ENCODE measurements at regions not wholly inside any gene's neighbourhood (a gene's known extent, or its start where the extent isn't known, plus 50 kb on each side); places are given as distances from the start of the nearest gene placed in this dataset.
"Not testable (repeated sequence)": the region's sequence is repeated elsewhere in the genome, so short reads cannot be mapped to it uniquely, and the experiment has no call there.

- no peak for DNase-seq
These were observed 269.5 kb downstream of the SEC61B start for GRCh38 chr9:99491408-99492158.

GRCh38 chr9:99497641-99498040 is 275.6 kb downstream of the SEC61B start:
- DNase-seq = no peak

- not testable (repeated sequence) for DNase-seq
These were observed 276.9 kb downstream of the SEC61B start for GRCh38 chr9:99498979-99499378.

GRCh38 chr9:99505936-99506335 is 283.9 kb downstream of the SEC61B start:
- DNase-seq = no peak

GRCh38 chr9:99506747-99507348 is 284.8 kb downstream of the SEC61B start:
- DNase-seq = no peak

- DNase-seq = no peak
These were observed 287.1 kb downstream of the SEC61B start for GRCh38 chr9:99509065-99509745.

- DNase-seq = no peak
These were observed 287.9 kb downstream of the SEC61B start for GRCh38 chr9:99509900-99510535.

GRCh38 chr9:99511723-99512122 is 289.6 kb downstream of the SEC61B start:
- DNase-seq = no peak

GRCh38 chr9:99513441-99514112 is 291.5 kb downstream of the SEC61B start:
- DNase-seq = no peak

GRCh38 chr9:99515093-99515492 is 293.0 kb downstream of the SEC61B start:
- DNase-seq = no peak

- no peak for DNase-seq
These were observed 294.0 kb downstream of the SEC61B start for GRCh38 chr9:99515895-99516656.

GRCh38 chr9:99516657-99517049 is 294.6 kb downstream of the SEC61B start:
- no peak for DNase-seq

GRCh38 chr9:99523838-99524237 is 297.8 kb upstream of the NR4A3 start:
- no peak for DNase-seq

GRCh38 chr9:99531313-99531712 is 290.4 kb upstream of the NR4A3 start:
- no peak for DNase-seq

- no peak for DNase-seq
These were observed 288.3 kb upstream of the NR4A3 start for GRCh38 chr9:99533421-99533820.

GRCh38 chr9:99537996-99538395 is 283.7 kb upstream of the NR4A3 start:
- no peak for DNase-seq

- DNase-seq = no peak
These were observed 277.2 kb upstream of the NR4A3 start for GRCh38 chr9:99544526-99544925.

GRCh38 chr9:99549441-99549840 is 272.2 kb upstream of the NR4A3 start:
- no peak for DNase-seq

GRCh38 chr9:99555792-99556191 is 265.9 kb upstream of the NR4A3 start:
- no peak for DNase-seq

GRCh38 chr9:99556998-99557397 is 264.7 kb upstream of the NR4A3 start:
- no peak for DNase-seq

- DNase-seq = no peak
These were observed 263.9 kb upstream of the NR4A3 start for GRCh38 chr9:99557816-99558215.

- DNase-seq = no peak
These were observed 261.9 kb upstream of the NR4A3 start for GRCh38 chr9:99559776-99560175.
